Mucosa of descending colon (tissue), 3 donors: ENCODE measurements at regions not wholly inside any gene's neighbourhood (a gene's known extent, or its start where the extent isn't known, plus 50 kb on each side); places are given as distances from the start of the nearest gene placed in this dataset.

ENCODE experiments used
- ATAC-seq: fragments of 200-7000 bp; cut with Tn5 transposase; one replicate; pipeline ENCODE4 v1.9.1; 2020; ENCODE audit warnings: mild to moderate bottlenecking, moderate library complexity
- DNase-seq, 3 donors: peaks; one replicate each; pipeline ENCODE4 v3.0.0-alpha.2; 2020
- H3K36me3 ChIP-seq: fragments of 200-600 bp; one replicate; pipeline ENCODE4 v1.8.0; 2021; ENCODE audit warnings: low read depth, mild to moderate bottlenecking
- H3K4me1 ChIP-seq: fragments of 200-600 bp; one replicate; pipeline ENCODE4 v1.8.0; 2021; ENCODE audit warnings: low read depth, mild to moderate bottlenecking
- H3K4me3 ChIP-seq: fragments of 200-600 bp; one replicate; pipeline ENCODE4 v1.8.0; 2021; ENCODE audit warnings: mild to moderate bottlenecking
- H3K9me3 ChIP-seq: fragments of 200-600 bp; one replicate; pipeline ENCODE4 v1.8.0; 2021; ENCODE audit warnings: mild to moderate bottlenecking
- CTCF ChIP-seq: fragments of 200-600 bp; IDR thresholded peaks from one replicate; pipeline ENCODE4 v1.8.0; 2022; ENCODE audit warnings: antibody characterized with exemption, mild to moderate bottlenecking
- intact Hi-C, 2 donors: fragments of 100-400 bp; cut with DNase I in 1 of 2; cut with micrococcal nuclease in 1 of 2; formaldehyde crosslinking; loops; one replicate each; pipeline versions ENCODE4 v1.11.0 to v1.11.1; 2022; cut with DNase I, micrococcal nuclease
- donor health status: DM: no; HTN: no; CAD: no; lungs with moderate emphysema.
- donor health status: DM: no; HTN: no; CAD: no.
- donor health status: DM: no; HTN: yes; CAD: no.

DNA sequence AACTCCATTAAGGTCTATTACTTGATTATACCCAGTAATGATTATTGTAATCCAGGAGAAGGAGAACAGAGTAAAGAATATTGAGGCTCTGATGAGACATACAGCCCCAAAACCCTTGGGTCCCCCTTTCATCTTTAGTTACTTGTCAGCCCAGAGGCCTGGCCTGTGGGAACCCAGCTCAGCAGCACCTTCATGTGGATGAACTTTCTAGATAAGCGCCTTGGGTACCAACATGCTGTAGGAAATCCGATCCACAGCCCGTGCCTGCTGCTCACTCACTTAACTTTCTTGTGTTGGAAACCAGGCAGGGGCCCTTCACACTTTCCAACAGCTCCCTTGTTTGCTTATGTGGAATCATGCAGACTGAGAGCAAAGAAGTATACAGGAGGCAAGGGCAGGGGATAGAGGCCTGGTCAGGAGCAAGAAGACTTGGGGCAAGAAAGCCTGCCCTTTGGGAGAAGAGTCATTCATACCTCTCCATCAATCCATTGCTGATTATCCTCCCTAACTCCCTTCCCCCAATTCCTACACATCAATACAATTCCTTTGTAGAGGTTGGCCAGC lies 64.0 kb upstream of the SOX9 start:
- DNase-seq (no peak), ATAC-seq (no peak)
- Histone ChIP-seq H3K4me1 (no peaks in the 10 kb centered on the region), H3K4me3 (no peak overlapping the region), H3K36me3 (no peaks in the 10 kb centered on the region), H3K9me3 (no peaks in the 10 kb centered on the region)
- intact Hi-C loops: no loop called here
- no peak for TF ChIP-seq CTCF

DNA sequence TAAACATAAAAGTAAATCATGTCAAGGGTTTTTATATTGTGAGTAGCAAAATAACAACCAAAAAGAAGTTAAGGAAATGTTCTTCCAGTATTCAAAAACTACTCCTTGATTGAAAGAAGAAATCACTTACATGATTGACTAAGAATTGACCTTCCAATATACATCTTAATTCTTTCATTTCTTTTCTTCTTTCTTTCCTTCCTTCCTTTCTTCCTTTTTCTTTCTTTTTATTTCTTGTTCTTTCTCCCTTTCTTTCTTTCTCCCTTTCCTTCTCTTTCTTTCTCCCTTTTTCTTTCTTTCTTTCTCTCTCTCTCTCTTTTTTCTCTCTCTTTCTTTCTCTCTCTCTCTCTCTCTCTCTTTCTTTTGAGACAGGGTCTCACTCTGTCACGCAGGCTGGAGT lies 60.7 kb upstream of the SOX9 start:
- Histone ChIP-seq H3K4me3 (no peak overlapping the region), H3K36me3 (no peaks in the 10 kb centered on the region), H3K9me3 (no peaks in the 10 kb centered on the region), H3K4me1 (no peaks in the 10 kb centered on the region)
- intact Hi-C loops: no loop called here
- ATAC-seq (no peak), DNase-seq (no peak)
- TF ChIP-seq CTCF: no peak

GRCh38 chr17:72063262-72063661 lies 57.6 kb upstream of the SOX9 start:
- TF ChIP-seq CTCF: no peak
- Histone ChIP-seq H3K4me1 (no peaks in the 10 kb centered on the region), H3K36me3 (no peaks in the 10 kb centered on the region), H3K4me3 (no peak overlapping the region), H3K9me3 (no peaks in the 10 kb centered on the region)
- ATAC-seq: no peak
- no peak for DNase-seq
- intact Hi-C loops: no loop called here

- intact Hi-C loops: no loop called here
- TF ChIP-seq CTCF: no peak
- H3K36me3 ChIP-seq: no peaks in the 10 kb centered on the region
- H3K4me1 ChIP-seq: no peaks in the 10 kb centered on the region
- no peak overlapping the region for H3K4me3 ChIP-seq
- no peaks in the 10 kb centered on the region for H3K9me3 ChIP-seq
- no peak for DNase-seq
- ATAC-seq: no peak
Measured at GRCh38 chr17:72063756-72064450, 56.9 kb upstream of the SOX9 start.

GRCh38 chr17:72064606-72065193 lies 56.1 kb upstream of the SOX9 start:
- TF ChIP-seq CTCF: no peak
- H3K4me3 ChIP-seq: no peak overlapping the region
- no peaks in the 10 kb centered on the region for H3K4me1 ChIP-seq
- DNase-seq (no peak), ATAC-seq (no peak)
- no peaks in the 10 kb centered on the region for H3K9me3 ChIP-seq
- intact Hi-C loops: no loop called here
- no peaks in the 10 kb centered on the region for H3K36me3 ChIP-seq
